ENCODE measurements at regions not wholly inside any gene's neighbourhood (a gene's known extent, or its start where the extent isn't known, plus 50 kb on each side); places are given as distances from the start of the nearest gene placed in this dataset.

DNA sequence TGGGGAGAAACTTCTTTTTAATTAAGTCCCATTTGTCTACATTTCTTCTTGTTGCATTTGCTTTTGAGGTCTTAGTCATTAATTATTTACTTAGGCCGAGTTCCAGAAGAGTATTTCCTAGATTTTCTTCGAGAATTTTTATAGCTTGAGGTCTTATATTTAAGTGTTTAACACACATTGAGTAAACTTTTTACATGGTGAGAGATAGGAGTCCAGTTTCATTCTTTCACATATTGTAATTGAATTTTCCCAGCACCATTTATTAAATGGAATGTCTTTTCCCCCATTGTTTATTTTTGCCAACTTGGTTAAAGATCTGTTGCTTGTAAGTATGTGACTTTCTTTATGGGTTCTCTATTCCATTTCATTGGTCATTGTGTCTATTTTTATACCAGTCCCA, 1344.0 kb upstream of the RAG2 start:
- TF ChIP-seq CTCF (IDR thresholded peaks at IDR 0.05; ENCODE audit: insufficient read depth, missing control alignments): no peak
- FAIRE-seq (no peak), DNase-seq (ENCODE audit: insufficient read length, low spot score) (no peak)

DNA sequence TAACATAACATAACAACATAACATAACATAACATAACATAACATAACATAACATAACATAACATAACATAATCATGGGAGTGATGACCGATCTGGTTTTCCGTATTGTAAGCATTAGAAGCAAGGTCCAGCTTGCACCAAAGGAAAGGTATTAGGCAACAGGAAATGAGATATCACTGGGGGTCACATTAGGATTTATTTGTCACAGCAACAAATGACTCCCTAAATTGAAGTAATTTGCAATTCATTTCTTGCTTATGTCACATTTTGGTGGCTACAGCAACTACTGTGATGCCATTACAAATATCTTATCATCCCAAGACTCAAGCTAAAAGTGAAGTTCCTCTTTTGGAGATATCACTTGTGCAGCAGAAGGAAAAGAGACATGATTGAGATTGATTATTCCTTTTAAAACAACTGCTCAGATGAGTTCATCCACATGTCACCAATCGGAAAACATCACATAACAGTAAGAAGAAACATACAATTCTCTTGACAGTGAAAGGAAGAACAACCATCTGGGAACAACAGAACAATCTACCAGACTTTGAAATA, 1331.1 kb upstream of the RAG2 start:
- FAIRE-seq (no peak), DNase-seq (ENCODE audit: insufficient read length, low spot score) (no peak)
- TF ChIP-seq CTCF (IDR thresholded peaks at IDR 0.05; ENCODE audit: insufficient read depth, missing control alignments): no peak

DNA sequence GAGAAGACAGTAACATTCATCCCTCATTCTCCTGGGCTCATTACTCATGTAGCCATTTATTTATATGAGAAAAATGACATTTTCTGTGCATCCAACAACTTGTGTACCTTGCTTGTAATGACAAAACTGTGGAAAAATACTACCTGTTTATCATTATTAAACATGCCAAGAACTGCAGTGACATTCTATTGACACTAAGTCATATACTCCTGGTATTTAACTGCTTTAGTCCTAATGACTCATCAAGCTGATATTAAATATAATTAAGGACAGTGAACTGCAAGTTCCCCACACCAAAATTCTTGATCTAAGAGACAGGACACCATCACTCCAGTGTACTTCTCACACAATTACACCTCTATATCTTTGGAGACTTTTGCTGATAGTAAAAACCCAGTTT, 1328.7 kb upstream of the RAG2 start:
- no peak for TF ChIP-seq CTCF (IDR thresholded peaks at IDR 0.05; ENCODE audit: insufficient read depth, missing control alignments)
- DNase-seq (ENCODE audit: insufficient read length, low spot score) (no peak), FAIRE-seq (no peak)

GRCh38 chr11:37916331-37916730, 1318.3 kb upstream of the RAG2 start:
- FAIRE-seq: no peak
- no peak for TF ChIP-seq CTCF (IDR thresholded peaks at IDR 0.05; ENCODE audit: insufficient read depth, missing control alignments)
- DNase-seq (ENCODE audit: insufficient read length, low spot score): no peak

DNA sequence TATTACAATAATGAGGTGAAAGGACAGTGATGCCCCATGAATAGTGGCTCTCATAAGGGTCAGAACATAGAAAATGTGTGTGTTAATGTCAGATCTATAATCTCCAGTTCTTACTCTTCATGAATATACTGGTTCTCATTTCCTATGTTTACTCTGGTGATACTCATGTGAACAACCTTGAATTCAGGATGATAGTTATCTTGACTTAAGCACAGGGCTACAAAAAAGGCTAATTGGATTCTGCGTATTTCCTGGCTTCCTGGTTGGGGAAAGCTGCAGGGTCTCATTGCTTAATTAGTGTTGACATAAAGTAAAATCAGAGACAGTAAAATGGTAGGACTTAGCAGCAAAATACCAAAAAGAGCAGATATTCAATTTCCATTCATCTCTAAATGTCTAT, 1316.8 kb upstream of the RAG2 start:
- TF ChIP-seq CTCF (IDR thresholded peaks at IDR 0.05; ENCODE audit: insufficient read depth, missing control alignments): no peak
- no peak for FAIRE-seq
- no peak for DNase-seq (ENCODE audit: insufficient read length, low spot score)

DNA sequence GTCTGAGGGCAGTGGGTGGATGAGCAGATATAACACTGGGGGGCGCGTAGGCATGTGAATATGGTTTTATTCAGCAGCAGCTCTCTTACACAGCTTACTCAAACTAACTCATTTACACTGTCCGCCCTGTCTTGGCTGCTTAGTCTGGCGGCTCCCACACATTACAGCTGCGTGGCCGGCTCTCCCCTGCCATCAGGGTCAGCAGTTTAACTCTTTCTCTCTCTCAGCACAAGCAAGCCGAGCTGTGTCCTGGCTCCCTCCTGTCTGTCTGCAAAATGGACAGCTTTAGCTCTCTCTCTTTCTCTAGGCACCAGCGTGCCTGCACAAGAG, 1310.1 kb upstream of the RAG2 start:
- TF ChIP-seq CTCF (IDR thresholded peaks at IDR 0.05; ENCODE audit: insufficient read depth, missing control alignments): no peak
- DNase-seq (ENCODE audit: insufficient read length, low spot score) (no peak), FAIRE-seq (no peak)

GRCh38 chr11:37907436-37908218, 1309.6 kb upstream of the RAG2 start:
- no peak for TF ChIP-seq CTCF (IDR thresholded peaks at IDR 0.05; ENCODE audit: insufficient read depth, missing control alignments)
- FAIRE-seq (no peak), DNase-seq (ENCODE audit: insufficient read length, low spot score) (no peak)
